ENCODE measurements at regions not wholly inside any gene's neighbourhood (a gene's known extent, or its start where the extent isn't known, plus 50 kb on each side); places are given as distances from the start of the nearest gene placed in this dataset.

- no peaks in the 10 kb centered on the region for H3K79me2 ChIP-seq (ENCODE audit: control insufficient read depth in 1 of 2, insufficient read depth in 2 of 2, low read length in 2 of 2)
- no peak overlapping the region for H3K4me2 ChIP-seq (ENCODE audit: insufficient read depth in 1 of 2, low read depth in 2 of 2, low read length in 2 of 2)
- peaks cover 0 to 2% (median 0%) of the 10 kb centered on the region in 4 experiments; a peak in 1 of 7 replicates for H3K4me1 ChIP-seq (replicated peaks in 1 of 4; ENCODE audit: control insufficient read depth in 3 of 4, insufficient read depth in 4 of 4, low read length in 3 of 4)
- H2BK12ac ChIP-seq (ENCODE audit: low read depth, low read length) = no peak overlapping the region
- no peaks in the 10 kb centered on the region for H3K9me3 ChIP-seq (ENCODE audit: insufficient read depth in 2 of 2, low read depth in 1 of 2, low read length in 1 of 2)
- H4K8ac ChIP-seq (ENCODE audit: extremely low read depth, insufficient read depth, low read length) = no peak overlapping the region
- H3K23ac ChIP-seq (ENCODE audit: insufficient read length) = no peak overlapping the region
- no peaks in the 10 kb centered on the region; a peak in 1 of 7 replicates for H3K27me3 ChIP-seq (replicated peaks in 1 of 4; ENCODE audit: control insufficient read depth in 3 of 4, extremely low read depth in 1 of 4, insufficient read depth in 3 of 4, low read length in 3 of 4)
- H4K20me1 ChIP-seq (replicated peaks in 1 of 2; ENCODE audit: control insufficient read depth in 1 of 2, insufficient read depth in 2 of 2, low read length in 2 of 2) = no peaks in the 10 kb centered on the region
- no peak overlapping the region for H3K27ac ChIP-seq (ENCODE audit: low read depth, low read length)
- no peaks in the 10 kb centered on the region for H3K36me3 ChIP-seq (ENCODE audit: control insufficient read depth in 2 of 4, insufficient read depth in 4 of 4, low read length in 3 of 4)
- H3K56ac ChIP-seq (replicated peaks; ENCODE audit: insufficient read length, low read depth, low read length) = no peak overlapping the region
- H4K91ac ChIP-seq (replicated peaks; ENCODE audit: insufficient read length, low read length) = no peak overlapping the region
- no peak overlapping the region for H3K14ac ChIP-seq (ENCODE audit: insufficient read length)
- DNase-seq (ENCODE audit: low read depth in 1 of 2, low spot score in 2 of 2) (no peak), FAIRE-seq (no peak)
- no peak overlapping the region for H2AFZ ChIP-seq (ENCODE audit: low read length)
- WGBS, 2 experiments (ENCODE audit: extremely low coverage in 1 of 2, insufficient coverage in 1 of 2, insufficient read length in 1 of 2, insufficient replicate concordance in 2 of 2, low coverage in 1 of 2, low lambda C conversion rate in 2 of 2, missing lambda C conversion rate in 1 of 2) = 97% methylated on average over 4 of the region's 4 CpGs; no CpG with 5 or more reads in 1 of the 2 experiments
- H2BK15ac ChIP-seq (ENCODE audit: low read length) = no peak overlapping the region
- H3K79me1 ChIP-seq (ENCODE audit: low read depth, low read length) = no peaks in the 10 kb centered on the region
- no peak overlapping the region for H2BK5ac ChIP-seq (ENCODE audit: low read depth, low read length)
- no peak overlapping the region for H3K9ac ChIP-seq (replicated peaks in 1 of 4; ENCODE audit: extremely low read depth in 1 of 4, low read depth in 3 of 4, low read length in 3 of 4)
- H3K4ac ChIP-seq (replicated peaks; ENCODE audit: insufficient read length, low read depth, low read length) = no peak overlapping the region
- POLR2A ChIA-PET (ENCODE audit: partially characterized antibody) = no interaction called here
- CTCF ChIA-PET (ENCODE audit: partially characterized antibody) = interaction anchor here (0.6 kb wide), 1 partner anchor 1088 kb away, joined by 3 read pairs; no protein-coding TSS in a partner anchor
- H4K5ac ChIP-seq (ENCODE audit: insufficient read length, low read depth, low read length) = no peak overlapping the region
- H2AK5ac ChIP-seq (ENCODE audit: low read depth, low read length) = no peak overlapping the region
- H2BK20ac ChIP-seq (ENCODE audit: low read length) = no peak overlapping the region
- H3K4me3 ChIP-seq (ENCODE audit: extremely low read depth in 1 of 4, insufficient read depth in 2 of 4, low read depth in 3 of 4, low read length in 4 of 4) = no peak overlapping the region
- H3K23me2 ChIP-seq (ENCODE audit: low read depth, low read length) = no peaks in the 10 kb centered on the region
- H3K18ac ChIP-seq (ENCODE audit: extremely low read depth, low read length) = no peak overlapping the region
- no peak overlapping the region for H2BK120ac ChIP-seq (replicated peaks; ENCODE audit: low read depth, low read length)
- TF ChIP-seq SIX5 (IDR thresholded peaks at IDR 0.05; ENCODE audit: low read depth, low read length) (no peak), MAX (IDR thresholded peaks at IDR 0.05) (no peak)
Observed at GRCh38 chr10:111558211-111558610, 481.4 kb downstream of the ADRA2A start.

Data from H1 (cell line).